Neural cell (in vitro differentiated cells): ENCODE measurements at regions not wholly inside any gene's neighbourhood (a gene's known extent, or its start where the extent isn't known, plus 50 kb on each side); places are given as distances from the start of the nearest gene placed in this dataset.

Experiments used
- EP300 ChIP-seq: fragments of 450-650 bp; conservative IDR thresholded peaks from 2 replicates; pipeline ENCODE4 v1.6.1; 2014; ENCODE audit warnings: antibody characterized with exemption, mild to moderate bottlenecking, moderate library complexity; ENCODE audit not compliant: poor library complexity, severe bottlenecking
- MXI1 ChIP-seq: fragments of 450-650 bp; conservative IDR thresholded peaks from 2 replicates; pipeline ENCODE4 v1.6.1; 2014; ENCODE audit warnings: antibody characterized with exemption, mild to moderate bottlenecking; ENCODE audit not compliant: poor library complexity, severe bottlenecking
- POLR2AphosphoS5 ChIP-seq: IDR thresholded peaks from 2 replicates; pipeline ENCODE4 v1.6.1; 2012
- TF ChIP-seq, protein P1 (sequence below): fragments of 450-650 bp; IDR thresholded peaks from 2 replicates; pipeline ENCODE4 v1.5.1; 2014; ENCODE audit warnings: antibody characterized with exemption, mild to moderate bottlenecking, moderate library complexity; ENCODE audit not compliant: poor library complexity, severe bottlenecking
- TF ChIP-seq, protein P2 (sequence below): IDR thresholded peaks from 2 replicates; pipeline ENCODE4 v1.6.1; 2012; ENCODE audit warnings: borderline replicate concordance

DNA sequence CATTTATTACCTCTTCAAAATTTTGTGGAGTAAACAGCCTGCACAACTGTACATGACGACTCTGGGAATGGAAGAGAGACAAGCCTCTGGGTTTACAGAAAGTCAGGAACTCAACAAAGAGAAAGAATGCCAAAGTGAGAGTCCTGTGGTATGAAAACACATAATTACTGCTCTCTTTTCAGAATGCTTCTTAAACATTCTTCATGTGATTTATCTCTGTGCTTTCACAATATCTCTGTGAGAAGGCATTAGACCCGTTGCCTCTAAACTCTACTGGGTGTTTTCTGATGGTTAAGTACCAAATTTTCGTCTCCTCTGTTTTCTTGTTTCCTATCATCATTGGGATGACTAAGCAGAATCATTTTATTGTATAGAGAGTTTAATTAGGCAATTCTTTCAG lies 966.6 kb upstream of the SLIT2 start:
- TF ChIP-seq, protein P1, sequence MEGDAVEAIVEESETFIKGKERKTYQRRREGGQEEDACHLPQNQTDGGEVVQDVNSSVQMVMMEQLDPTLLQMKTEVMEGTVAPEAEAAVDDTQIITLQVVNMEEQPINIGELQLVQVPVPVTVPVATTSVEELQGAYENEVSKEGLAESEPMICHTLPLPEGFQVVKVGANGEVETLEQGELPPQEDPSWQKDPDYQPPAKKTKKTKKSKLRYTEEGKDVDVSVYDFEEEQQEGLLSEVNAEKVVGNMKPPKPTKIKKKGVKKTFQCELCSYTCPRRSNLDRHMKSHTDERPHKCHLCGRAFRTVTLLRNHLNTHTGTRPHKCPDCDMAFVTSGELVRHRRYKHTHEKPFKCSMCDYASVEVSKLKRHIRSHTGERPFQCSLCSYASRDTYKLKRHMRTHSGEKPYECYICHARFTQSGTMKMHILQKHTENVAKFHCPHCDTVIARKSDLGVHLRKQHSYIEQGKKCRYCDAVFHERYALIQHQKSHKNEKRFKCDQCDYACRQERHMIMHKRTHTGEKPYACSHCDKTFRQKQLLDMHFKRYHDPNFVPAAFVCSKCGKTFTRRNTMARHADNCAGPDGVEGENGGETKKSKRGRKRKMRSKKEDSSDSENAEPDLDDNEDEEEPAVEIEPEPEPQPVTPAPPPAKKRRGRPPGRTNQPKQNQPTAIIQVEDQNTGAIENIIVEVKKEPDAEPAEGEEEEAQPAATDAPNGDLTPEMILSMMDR, result no peak
- TF ChIP-seq, protein P2, sequence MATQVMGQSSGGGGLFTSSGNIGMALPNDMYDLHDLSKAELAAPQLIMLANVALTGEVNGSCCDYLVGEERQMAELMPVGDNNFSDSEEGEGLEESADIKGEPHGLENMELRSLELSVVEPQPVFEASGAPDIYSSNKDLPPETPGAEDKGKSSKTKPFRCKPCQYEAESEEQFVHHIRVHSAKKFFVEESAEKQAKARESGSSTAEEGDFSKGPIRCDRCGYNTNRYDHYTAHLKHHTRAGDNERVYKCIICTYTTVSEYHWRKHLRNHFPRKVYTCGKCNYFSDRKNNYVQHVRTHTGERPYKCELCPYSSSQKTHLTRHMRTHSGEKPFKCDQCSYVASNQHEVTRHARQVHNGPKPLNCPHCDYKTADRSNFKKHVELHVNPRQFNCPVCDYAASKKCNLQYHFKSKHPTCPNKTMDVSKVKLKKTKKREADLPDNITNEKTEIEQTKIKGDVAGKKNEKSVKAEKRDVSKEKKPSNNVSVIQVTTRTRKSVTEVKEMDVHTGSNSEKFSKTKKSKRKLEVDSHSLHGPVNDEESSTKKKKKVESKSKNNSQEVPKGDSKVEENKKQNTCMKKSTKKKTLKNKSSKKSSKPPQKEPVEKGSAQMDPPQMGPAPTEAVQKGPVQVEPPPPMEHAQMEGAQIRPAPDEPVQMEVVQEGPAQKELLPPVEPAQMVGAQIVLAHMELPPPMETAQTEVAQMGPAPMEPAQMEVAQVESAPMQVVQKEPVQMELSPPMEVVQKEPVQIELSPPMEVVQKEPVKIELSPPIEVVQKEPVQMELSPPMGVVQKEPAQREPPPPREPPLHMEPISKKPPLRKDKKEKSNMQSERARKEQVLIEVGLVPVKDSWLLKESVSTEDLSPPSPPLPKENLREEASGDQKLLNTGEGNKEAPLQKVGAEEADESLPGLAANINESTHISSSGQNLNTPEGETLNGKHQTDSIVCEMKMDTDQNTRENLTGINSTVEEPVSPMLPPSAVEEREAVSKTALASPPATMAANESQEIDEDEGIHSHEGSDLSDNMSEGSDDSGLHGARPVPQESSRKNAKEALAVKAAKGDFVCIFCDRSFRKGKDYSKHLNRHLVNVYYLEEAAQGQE, result no peak
- no peak for TF ChIP-seq MXI1
- TF ChIP-seq EP300, result no peak
- no peak for TF ChIP-seq POLR2AphosphoS5
